OCI-LY7 (cell line): ENCODE measurements at regions not wholly inside any gene's neighbourhood (a gene's known extent, or its start where the extent isn't known, plus 50 kb on each side); places are given as distances from the start of the nearest gene placed in this dataset.

Experiments
- CTCF ChIP-seq: fragments of 200-600 bp; sonication (generic); conservative IDR thresholded peaks from 2 replicates; pipeline ENCODE4 v1.5.1; 2014; ENCODE audit warnings: mild to moderate bottlenecking, antibody characterized with exemption, low read length, moderate library complexity, mixed read lengths
- EZH2phosphoT487 ChIP-seq: fragments of 200-600 bp; sonication (generic); IDR thresholded peaks from 2 replicates; pipeline ENCODE4 v1.6.1; 2018; ENCODE audit warnings: low read depth, borderline replicate concordance, mild to moderate bottlenecking, mixed run types, antibody characterized with exemption, low read length, moderate library complexity, mixed read lengths

DNA sequence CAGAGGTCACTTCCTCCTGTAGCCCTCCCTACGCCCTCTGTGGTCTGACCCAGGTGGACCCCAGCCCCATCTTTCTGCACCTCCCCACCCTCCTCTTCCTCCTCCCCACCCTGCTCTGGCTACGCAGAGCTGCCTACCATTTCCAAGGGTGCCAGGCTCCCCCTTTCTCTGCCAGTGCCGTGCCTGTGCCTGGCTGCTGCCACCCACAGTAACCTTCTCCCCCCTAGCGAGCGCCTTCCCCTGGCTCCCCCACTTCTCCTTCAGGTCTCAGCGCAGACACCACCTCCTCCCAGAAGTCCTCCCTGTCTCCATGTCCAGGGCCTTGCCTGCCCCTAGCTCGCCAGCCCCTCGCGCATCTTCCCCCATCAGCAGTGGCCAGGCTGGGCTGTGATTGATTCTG, 471.5 kb downstream of the PTPRU start:
- TF ChIP-seq CTCF (no peak), EZH2phosphoT487 (no peak)
